BLaER1 (cell line): ENCODE measurements at regions not wholly inside any gene's neighbourhood (a gene's known extent, or its start where the extent isn't known, plus 50 kb on each side); places are given as distances from the start of the nearest gene placed in this dataset.
"Not testable (repeated sequence)": the region's sequence is repeated elsewhere in the genome, so short reads cannot be mapped to it uniquely, and the experiment has no call there.

Source experiments
- H3K27ac ChIP-seq: shearing (Covaris generic); formaldehyde crosslinking; 2 replicates; pipeline ENCODE4 v1.8.1; 2022
- H3K27me3 ChIP-seq: shearing (Covaris generic); formaldehyde crosslinking; 2 replicates; pipeline ENCODE4 v1.8.1; 2022
- H3K36me3 ChIP-seq: shearing (Covaris generic); formaldehyde crosslinking; 2 replicates; pipeline ENCODE4 v1.8.1; 2022
- H3K4me1 ChIP-seq: shearing (Covaris generic); formaldehyde crosslinking; 2 replicates; pipeline ENCODE4 v1.8.1; 2022
- H3K4me2 ChIP-seq: shearing (Covaris generic); formaldehyde crosslinking; 2 replicates; pipeline ENCODE4 v1.8.1; 2022
- H3K4me3 ChIP-seq: shearing (Covaris generic); formaldehyde crosslinking; 2 replicates; pipeline ENCODE4 v1.8.1; 2022
- H3K9ac ChIP-seq: shearing (Covaris generic); formaldehyde crosslinking; 2 replicates; pipeline ENCODE4 v1.8.1; 2022
- H3K9me3 ChIP-seq: shearing (Covaris generic); formaldehyde crosslinking; 2 replicates; pipeline ENCODE4 v1.8.1; 2022
- H4K20me1 ChIP-seq: shearing (Covaris generic); formaldehyde crosslinking; 2 replicates; pipeline ENCODE4 v1.8.1; 2022

- not testable (repeated sequence) for H3K9ac ChIP-seq, H3K4me2 ChIP-seq, H3K9me3 ChIP-seq
These were observed 725.1 kb upstream of the TPTE start for GRCh38 chr21:9796293-9796692.

GRCh38 chr21:9807675-9808074 is 713.7 kb upstream of the TPTE start:
- not testable (repeated sequence) for H3K9ac ChIP-seq, H3K27ac ChIP-seq, H3K4me1 ChIP-seq, H3K4me2 ChIP-seq, H3K9me3 ChIP-seq, H3K36me3 ChIP-seq, H3K27me3 ChIP-seq, H4K20me1 ChIP-seq, H3K4me3 ChIP-seq

More at GRCh38 chr21:9796293-9796692, 725.1 kb upstream of the TPTE start:
- H3K36me3 ChIP-seq, H3K27ac ChIP-seq, H4K20me1 ChIP-seq, H3K4me1 ChIP-seq, H3K27me3 ChIP-seq, H3K4me3 ChIP-seq: not testable (repeated sequence)

GRCh38 chr21:9811223-9812004 is 710.0 kb upstream of the TPTE start:
- H3K9ac ChIP-seq, H3K4me2 ChIP-seq, H3K27me3 ChIP-seq, H3K27ac ChIP-seq, H3K36me3 ChIP-seq, H3K4me1 ChIP-seq, H4K20me1 ChIP-seq, H3K4me3 ChIP-seq: not testable (repeated sequence)
- peaks cover 11% of the 10 kb centered on the region; the same call in 1 of the 2 replicates for H3K9me3 ChIP-seq

GRCh38 chr21:9812507-9812906 is 708.9 kb upstream of the TPTE start:
- H3K4me2 ChIP-seq, H4K20me1 ChIP-seq, H3K27me3 ChIP-seq, H3K9ac ChIP-seq, H3K36me3 ChIP-seq, H3K27ac ChIP-seq, H3K4me1 ChIP-seq, H3K4me3 ChIP-seq: not testable (repeated sequence)
- H3K9me3 ChIP-seq = peaks cover 11% of the 10 kb centered on the region; the same call in 1 of the 2 replicates

- not testable (repeated sequence) for H3K4me2 ChIP-seq, H3K9ac ChIP-seq, H3K4me1 ChIP-seq, H3K36me3 ChIP-seq, H3K27me3 ChIP-seq, H4K20me1 ChIP-seq, H3K27ac ChIP-seq, H3K4me3 ChIP-seq
- peaks cover 15% of the 10 kb centered on the region; the same call in 1 of the 2 replicates for H3K9me3 ChIP-seq
These were observed 707.2 kb upstream of the TPTE start for GRCh38 chr21:9813894-9814814.

- peaks cover 15% of the 10 kb centered on the region; the same call in 1 of the 2 replicates for H3K9me3 ChIP-seq
- not testable (repeated sequence) for H3K4me1 ChIP-seq, H3K27ac ChIP-seq, H3K4me2 ChIP-seq, H3K36me3 ChIP-seq, H3K9ac ChIP-seq, H3K4me3 ChIP-seq, H3K27me3 ChIP-seq, H4K20me1 ChIP-seq
These were observed 706.1 kb upstream of the TPTE start for GRCh38 chr21:9815181-9815789.

GRCh38 chr21:9816734-9817334 is 704.5 kb upstream of the TPTE start:
- peaks cover 11% of the 10 kb centered on the region; the same call in 1 of the 2 replicates for H3K9me3 ChIP-seq
- not testable (repeated sequence) for H3K4me3 ChIP-seq, H3K27me3 ChIP-seq, H3K4me2 ChIP-seq, H3K9ac ChIP-seq, H3K36me3 ChIP-seq, H3K27ac ChIP-seq, H3K4me1 ChIP-seq, H4K20me1 ChIP-seq

- not testable (repeated sequence) for H3K36me3 ChIP-seq, H3K4me2 ChIP-seq, H3K4me1 ChIP-seq, H3K27ac ChIP-seq, H3K4me3 ChIP-seq, H3K27me3 ChIP-seq, H3K9ac ChIP-seq, H4K20me1 ChIP-seq
- peaks cover 11% of the 10 kb centered on the region; the same call in 1 of the 2 replicates for H3K9me3 ChIP-seq
These were observed 703.4 kb upstream of the TPTE start for GRCh38 chr21:9817841-9818441.

- not testable (repeated sequence) for H3K36me3 ChIP-seq, H4K20me1 ChIP-seq, H3K27ac ChIP-seq, H3K27me3 ChIP-seq, H3K4me1 ChIP-seq, H3K9me3 ChIP-seq, H3K4me3 ChIP-seq, H3K4me2 ChIP-seq, H3K9ac ChIP-seq
These were observed 701.7 kb upstream of the TPTE start for GRCh38 chr21:9819549-9820192.

GRCh38 chr21:9820579-9820978 is 700.8 kb upstream of the TPTE start:
- not testable (repeated sequence) for H3K4me1 ChIP-seq, H3K9ac ChIP-seq, H3K4me3 ChIP-seq, H3K36me3 ChIP-seq, H4K20me1 ChIP-seq, H3K4me2 ChIP-seq, H3K27ac ChIP-seq, H3K9me3 ChIP-seq, H3K27me3 ChIP-seq

GRCh38 chr21:9821472-9821871 is 699.9 kb upstream of the TPTE start:
- H3K36me3 ChIP-seq, H3K4me3 ChIP-seq, H3K9me3 ChIP-seq, H3K27ac ChIP-seq, H4K20me1 ChIP-seq, H3K4me1 ChIP-seq, H3K4me2 ChIP-seq, H3K9ac ChIP-seq, H3K27me3 ChIP-seq: not testable (repeated sequence)

GRCh38 chr21:9822093-9822820 is 699.1 kb upstream of the TPTE start:
- H3K4me1 ChIP-seq, H3K36me3 ChIP-seq, H3K27ac ChIP-seq, H3K9me3 ChIP-seq, H3K4me2 ChIP-seq, H3K27me3 ChIP-seq, H3K9ac ChIP-seq, H4K20me1 ChIP-seq, H3K4me3 ChIP-seq: not testable (repeated sequence)
